ENCODE measurements at regions not wholly inside any gene's neighbourhood (a gene's known extent, or its start where the extent isn't known, plus 50 kb on each side); places are given as distances from the start of the nearest gene placed in this dataset.
"Not testable (repeated sequence)": the region's sequence is repeated elsewhere in the genome, so short reads cannot be mapped to it uniquely, and the experiment has no call there.

DNA sequence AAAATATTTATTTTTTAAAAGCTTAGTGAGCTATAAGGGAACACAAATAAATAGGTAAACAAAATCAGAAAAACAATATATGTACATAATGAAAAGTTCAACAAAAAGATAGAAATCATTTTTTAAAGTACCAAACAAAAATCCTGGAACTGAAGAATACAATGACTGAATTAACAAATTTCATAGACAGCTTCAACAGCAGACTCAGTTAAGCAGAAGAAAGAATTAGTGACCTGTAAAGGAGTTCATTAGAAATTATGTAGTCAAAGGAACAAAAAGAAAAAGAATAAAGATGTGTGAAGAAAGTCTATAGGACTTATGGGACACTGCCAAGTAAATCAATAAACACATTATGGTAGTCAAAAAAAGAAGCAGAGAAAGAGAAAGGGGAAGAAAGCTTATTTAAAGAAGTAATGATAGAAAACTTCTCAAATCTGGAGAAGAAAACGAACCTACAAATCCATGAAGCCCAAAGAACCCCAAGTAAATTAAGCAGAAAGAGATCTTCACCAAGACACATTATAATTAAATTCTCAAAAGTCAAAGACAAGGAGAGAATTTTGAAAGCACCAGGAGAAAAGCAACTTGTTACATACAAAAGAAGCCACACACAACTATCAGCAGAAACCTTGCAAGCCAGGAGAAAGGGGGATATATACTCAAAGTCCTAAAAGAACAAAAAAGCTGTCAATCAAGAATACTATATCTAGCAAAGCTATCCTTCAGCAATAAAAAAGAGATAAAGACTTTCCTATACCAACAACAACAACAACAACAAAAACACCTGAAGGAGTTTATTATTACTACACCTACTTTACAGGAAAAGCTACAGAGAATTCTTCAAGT lies 338.9 kb downstream of the PTTG2 start:
- TF ChIP-seq, protein P1, sequence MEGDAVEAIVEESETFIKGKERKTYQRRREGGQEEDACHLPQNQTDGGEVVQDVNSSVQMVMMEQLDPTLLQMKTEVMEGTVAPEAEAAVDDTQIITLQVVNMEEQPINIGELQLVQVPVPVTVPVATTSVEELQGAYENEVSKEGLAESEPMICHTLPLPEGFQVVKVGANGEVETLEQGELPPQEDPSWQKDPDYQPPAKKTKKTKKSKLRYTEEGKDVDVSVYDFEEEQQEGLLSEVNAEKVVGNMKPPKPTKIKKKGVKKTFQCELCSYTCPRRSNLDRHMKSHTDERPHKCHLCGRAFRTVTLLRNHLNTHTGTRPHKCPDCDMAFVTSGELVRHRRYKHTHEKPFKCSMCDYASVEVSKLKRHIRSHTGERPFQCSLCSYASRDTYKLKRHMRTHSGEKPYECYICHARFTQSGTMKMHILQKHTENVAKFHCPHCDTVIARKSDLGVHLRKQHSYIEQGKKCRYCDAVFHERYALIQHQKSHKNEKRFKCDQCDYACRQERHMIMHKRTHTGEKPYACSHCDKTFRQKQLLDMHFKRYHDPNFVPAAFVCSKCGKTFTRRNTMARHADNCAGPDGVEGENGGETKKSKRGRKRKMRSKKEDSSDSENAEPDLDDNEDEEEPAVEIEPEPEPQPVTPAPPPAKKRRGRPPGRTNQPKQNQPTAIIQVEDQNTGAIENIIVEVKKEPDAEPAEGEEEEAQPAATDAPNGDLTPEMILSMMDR (IDR thresholded peaks at IDR 0.05; ENCODE audit: low read depth, low read length) = no peak

DNA sequence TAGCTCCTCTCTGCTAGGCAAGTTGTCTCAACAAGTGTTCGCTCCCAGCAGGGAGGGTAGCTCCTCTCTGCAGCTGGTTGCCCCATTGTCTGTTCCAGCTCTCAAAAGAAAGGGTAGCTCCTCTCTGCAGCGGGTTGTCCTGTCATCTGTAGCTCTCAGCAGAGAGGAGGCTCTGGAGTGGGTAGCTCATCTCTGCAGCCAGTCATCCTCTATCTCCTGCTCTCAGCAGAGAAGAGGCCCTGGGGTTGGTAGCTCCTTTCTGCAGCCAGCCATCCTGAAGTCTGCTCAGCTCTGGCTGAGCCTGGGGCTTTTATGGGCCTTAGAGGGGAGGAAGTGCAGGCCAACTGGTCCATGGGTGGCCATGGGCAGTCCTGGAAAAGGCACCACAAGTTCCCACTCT lies 342.7 kb downstream of the PTTG2 start:
- TF ChIP-seq, protein P1 (IDR thresholded peaks at IDR 0.05; ENCODE audit: low read depth, low read length) = no peak

More for the DNA sequence above, 338.9 kb downstream of the PTTG2 start:
- H3K4me3 ChIP-seq (ENCODE audit: low read depth, low read length) = no peak overlapping the region

DNA sequence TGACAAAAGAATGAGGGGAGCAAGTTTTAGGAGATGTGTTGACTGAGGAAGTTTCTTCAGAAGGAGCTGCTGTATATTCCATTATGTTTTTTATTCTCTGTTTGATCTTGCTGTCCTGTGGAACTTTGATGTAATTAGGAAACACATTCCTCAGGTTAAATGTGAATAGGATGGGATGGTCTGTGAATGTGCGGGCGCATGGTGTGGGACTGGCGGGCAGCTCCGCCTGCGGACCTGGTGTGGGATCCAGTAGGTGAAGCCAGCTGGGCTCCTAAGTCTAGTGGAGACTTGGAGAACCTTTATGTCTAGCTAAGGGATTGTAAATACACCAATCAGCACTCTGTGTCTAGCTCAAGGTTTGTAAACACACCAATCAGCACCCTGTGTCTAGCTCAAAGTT lies 344.3 kb downstream of the PTTG2 start:
- H3K4me3 ChIP-seq (ENCODE audit: low read depth, low read length) = not testable (repeated sequence)

More for the DNA sequence above, 342.7 kb downstream of the PTTG2 start:
- no peak overlapping the region for H3K4me3 ChIP-seq (ENCODE audit: low read depth, low read length)

DNA sequence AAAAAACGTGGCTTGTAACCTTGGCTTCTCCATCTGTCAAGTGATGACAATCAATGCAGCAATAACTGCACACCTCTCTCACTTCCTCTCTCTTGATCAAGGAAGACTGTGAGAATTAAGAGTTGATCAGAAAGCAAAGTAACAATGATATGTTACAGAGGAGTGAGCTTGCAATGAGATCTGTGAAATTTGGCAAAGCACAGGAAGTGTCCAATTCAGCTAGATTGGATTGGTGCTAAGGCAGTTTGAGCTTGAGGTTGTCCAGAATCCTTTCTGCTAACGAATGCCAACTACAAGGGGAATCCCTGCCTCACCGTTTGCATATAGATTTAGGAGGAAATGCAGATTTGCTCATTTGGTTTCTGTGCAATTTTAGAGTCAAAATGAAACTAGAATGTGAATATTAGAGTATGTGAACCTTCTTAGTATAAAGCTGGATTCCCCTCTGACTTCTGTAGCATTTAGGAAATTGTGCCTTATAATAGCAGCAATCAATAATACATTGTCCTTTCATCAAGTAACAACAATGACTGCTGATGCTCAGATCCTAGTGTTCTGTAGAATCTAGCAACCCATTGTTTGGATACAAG lies 346.4 kb downstream of the PTTG2 start:
- TF ChIP-seq, protein P1 (IDR thresholded peaks at IDR 0.05; ENCODE audit: low read depth, low read length) = no peak

GRCh38 chr4:38308728-38309311 lies 348.6 kb downstream of the PTTG2 start:
- TF ChIP-seq, protein P1 (IDR thresholded peaks at IDR 0.05; ENCODE audit: low read depth, low read length) = no peak
- H3K4me3 ChIP-seq (ENCODE audit: low read depth, low read length) = no peak overlapping the region

More for the DNA sequence above, 346.4 kb downstream of the PTTG2 start:
- H3K4me3 ChIP-seq (ENCODE audit: low read depth, low read length) = no peak overlapping the region

DNA sequence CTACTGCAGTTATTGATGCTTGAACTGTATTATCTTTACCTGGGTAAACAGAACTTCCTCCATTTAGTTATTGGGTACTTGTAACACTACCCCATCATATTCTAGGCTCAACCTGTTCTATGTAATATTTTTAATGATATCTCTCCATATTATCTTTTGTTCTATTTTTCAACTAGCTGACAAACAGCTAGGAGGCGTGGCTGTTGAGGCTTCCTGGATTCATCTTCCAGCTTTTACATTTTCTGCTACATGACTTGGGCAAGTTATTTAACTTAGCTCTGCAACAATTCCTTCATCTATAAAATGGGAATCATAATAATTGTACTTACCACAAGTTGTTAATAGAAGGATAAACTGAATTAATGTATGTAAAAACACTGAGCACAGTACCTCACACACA lies 349.3 kb downstream of the PTTG2 start:
- no peak overlapping the region for H3K4me3 ChIP-seq (ENCODE audit: low read depth, low read length)
- TF ChIP-seq, protein P1 (IDR thresholded peaks at IDR 0.05; ENCODE audit: low read depth, low read length) = no peak

GRCh38 chr4:38310446-38311043 lies 350.3 kb downstream of the PTTG2 start:
- no peak overlapping the region for H3K4me3 ChIP-seq (ENCODE audit: low read depth, low read length)
- TF ChIP-seq, protein P1 (IDR thresholded peaks at IDR 0.05; ENCODE audit: low read depth, low read length) = no peak

All from WI38 (cell line).